ENCODE measurements at regions not wholly inside any gene's neighbourhood (a gene's known extent, or its start where the extent isn't known, plus 50 kb on each side); places are given as distances from the start of the nearest gene placed in this dataset.
"Not testable (repeated sequence)": the region's sequence is repeated elsewhere in the genome, so short reads cannot be mapped to it uniquely, and the experiment has no call there.

- peak; percentile 43 for DNase-seq (ENCODE audit: low read depth)
These were observed 302.6 kb upstream of the PTBP2 start for GRCh38 chr1:96418969-96419368.

DNA sequence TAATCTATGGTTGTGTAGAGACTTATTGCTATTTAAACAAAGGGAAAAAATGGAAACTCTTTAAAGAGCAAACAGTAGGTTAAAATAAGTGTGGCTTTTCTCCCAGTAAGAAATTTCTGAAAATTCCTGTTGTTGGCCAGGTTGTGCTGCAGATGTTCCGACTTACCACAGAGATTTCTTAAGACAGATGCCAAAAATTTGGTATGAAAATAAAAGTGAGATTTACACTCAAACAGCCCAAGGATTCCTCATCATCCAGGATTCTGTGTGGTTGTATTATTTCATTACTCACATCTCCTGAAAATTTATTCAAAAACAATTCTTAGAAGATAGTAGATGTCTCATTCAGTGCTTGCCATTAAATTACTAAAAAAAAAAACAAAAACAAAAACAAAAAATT, 296.7 kb upstream of the PTBP2 start:
- DNase-seq (ENCODE audit: low read depth), result peak; percentile 1

- no peak for DNase-seq (ENCODE audit: low read depth)
These were observed 296.0 kb upstream of the PTBP2 start for GRCh38 chr1:96425382-96426129.

GRCh38 chr1:96427616-96428015, 294.0 kb upstream of the PTBP2 start:
- DNase-seq (ENCODE audit: low read depth), result no peak

- DNase-seq (ENCODE audit: low read depth), result no peak
These were observed 276.3 kb upstream of the PTBP2 start for GRCh38 chr1:96445302-96445701.

DNA sequence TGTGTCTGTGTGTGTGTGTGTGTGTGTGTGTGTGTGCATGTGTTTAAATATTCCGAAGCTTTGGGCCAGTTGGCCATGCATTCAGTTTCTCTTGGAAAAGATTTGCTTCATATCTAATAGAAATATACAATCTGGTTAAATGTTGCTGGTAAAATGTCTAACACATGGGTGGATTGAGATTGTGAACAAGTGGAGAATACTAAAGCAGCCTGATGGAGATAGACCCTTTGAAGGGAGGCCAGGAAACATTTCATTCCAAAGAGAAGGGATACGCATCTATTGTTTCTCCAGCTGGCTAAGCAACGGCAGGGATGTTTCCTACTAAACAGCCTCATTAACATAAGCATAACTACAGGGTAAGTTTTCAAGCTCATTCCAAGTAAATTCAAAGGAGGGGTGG, 257.5 kb upstream of the PTBP2 start:
- no peak for DNase-seq (ENCODE audit: low read depth)

GRCh38 chr1:96464522-96464921, 257.1 kb upstream of the PTBP2 start:
- no peak for DNase-seq (ENCODE audit: low read depth)

DNA sequence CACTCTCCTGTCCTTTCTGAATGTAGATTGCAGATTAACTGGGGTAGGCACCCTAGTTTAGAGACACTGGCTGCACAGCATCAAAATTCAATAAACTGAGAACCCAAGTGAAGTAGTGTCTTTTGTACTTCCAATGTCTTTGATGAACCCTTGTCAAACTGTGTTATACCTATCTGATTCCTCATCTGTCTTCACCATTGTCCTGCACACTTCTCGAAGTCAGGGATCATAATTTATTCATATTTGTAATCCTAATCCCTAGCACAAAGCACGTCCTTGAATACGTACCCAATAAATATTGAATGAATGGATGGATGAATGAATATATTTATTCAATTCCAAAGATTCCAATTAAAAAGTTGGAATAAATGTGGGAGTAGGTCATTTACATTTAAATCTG, 256.6 kb upstream of the PTBP2 start:
- no peak for DNase-seq (ENCODE audit: low read depth)

GRCh38 chr1:96465441-96465840, 256.1 kb upstream of the PTBP2 start:
- DNase-seq (ENCODE audit: low read depth), result no peak

DNA sequence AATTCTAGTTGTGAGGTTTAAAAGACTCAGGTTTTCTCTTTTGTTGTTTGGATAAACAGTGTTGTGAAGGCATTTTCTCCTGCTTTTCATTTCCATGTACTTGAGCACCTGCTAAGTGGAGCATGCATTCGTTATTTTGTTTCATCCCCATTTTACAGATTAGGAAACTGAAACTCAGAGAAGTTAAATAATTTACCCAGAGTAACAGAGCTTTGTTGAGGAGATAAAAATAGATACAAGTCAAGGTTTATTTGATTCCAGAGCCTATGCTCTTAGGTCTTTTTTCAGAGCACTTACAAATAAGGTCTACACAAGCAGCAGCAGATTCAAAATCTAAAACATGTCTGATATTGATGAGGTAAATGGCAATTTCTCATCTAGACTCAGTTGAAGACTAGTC, 254.7 kb upstream of the PTBP2 start:
- DNase-seq (ENCODE audit: low read depth), result no peak

- DNase-seq (ENCODE audit: low read depth), result not testable (repeated sequence)
These were observed 251.9 kb upstream of the PTBP2 start for GRCh38 chr1:96469726-96470125.

DNA sequence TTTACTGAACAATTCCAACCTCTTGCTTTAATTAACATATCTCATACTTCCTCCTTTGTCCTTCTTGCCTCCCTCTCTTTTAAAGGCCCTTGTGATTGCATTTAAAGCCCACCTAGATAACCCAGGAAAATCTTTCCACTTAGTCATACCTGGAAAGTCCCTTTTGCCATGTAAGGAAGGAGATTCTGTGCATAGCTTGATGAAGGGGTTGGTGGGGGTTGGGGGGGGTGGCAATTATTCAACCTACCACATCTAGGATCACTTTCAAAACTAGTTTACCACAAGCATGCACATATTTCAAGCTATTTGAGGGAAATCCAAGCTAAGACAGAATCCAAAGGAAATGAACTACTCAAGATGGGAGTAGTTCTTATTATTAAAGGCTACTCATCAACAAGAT, 249.1 kb upstream of the PTBP2 start:
- DNase-seq (ENCODE audit: low read depth), result peak; percentile 64

DNA sequence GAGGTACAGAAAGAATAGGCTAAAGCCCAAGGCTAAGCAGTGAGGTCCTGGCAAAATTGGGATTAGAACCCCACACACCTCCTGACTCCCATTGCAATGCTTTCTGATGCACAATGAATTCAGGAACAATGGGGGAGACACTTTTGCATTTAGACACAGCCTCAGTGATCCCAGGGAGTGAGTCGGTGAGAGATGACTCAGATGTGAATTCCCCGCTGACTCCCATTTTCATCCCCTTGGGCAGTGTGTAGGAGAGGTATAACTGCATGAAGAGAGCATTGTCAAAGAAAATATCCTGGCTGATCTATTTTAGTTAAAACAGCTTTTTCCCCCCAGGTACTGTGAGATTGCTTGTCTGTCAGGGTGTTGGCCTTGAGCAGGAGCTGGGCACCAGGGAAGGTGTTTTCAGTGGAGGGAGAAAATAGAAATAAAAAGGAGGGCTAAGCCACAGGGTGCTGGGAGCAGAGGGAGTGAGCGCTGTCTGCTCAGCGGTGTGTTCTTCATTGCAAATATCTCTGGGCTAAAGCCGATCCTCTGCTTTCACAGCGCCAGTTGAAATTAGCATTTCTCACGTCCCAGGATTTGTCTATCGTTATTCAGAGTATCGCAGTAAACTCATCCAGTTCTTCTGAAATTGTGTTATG, 247.7 kb upstream of the PTBP2 start:
- DNase-seq (ENCODE audit: low read depth), result peak; percentile 58

DNA sequence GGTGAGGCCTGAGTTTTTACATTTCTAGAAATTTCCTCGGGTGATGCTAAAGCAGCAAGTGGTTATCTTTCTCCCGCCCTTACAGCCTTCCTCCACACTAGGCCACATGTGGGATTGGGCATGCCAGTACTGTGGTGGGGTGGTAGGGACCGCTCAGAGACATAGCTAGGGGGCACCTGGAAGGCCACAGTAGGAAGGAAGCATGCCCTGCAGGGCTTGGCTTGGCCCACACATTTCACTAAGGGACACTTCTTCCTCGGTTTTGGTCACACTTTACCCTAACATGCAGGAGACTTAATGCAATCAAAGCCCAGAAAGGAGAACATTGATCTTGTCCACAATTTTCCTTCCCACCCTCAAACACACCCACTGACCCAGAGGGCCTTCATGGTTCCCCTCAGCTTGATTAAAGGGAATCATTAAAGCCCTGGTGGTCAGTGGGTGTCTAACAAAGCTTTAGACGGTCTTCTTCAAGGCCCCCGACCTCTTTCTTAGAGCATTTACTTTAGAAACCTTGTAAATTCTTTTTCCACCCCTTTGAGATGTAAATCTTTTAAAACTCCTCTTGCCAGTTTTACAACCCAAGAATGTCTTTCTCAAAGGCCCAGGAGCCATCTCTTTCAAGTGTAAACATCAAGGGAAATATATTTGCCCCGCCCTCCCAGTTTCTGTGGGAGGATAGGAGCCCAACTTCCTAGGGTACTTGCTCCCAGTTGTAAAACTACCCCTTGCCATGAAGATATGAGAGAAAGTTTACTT, 246.4 kb upstream of the PTBP2 start:
- DNase-seq (ENCODE audit: low read depth), result no peak

DNA sequence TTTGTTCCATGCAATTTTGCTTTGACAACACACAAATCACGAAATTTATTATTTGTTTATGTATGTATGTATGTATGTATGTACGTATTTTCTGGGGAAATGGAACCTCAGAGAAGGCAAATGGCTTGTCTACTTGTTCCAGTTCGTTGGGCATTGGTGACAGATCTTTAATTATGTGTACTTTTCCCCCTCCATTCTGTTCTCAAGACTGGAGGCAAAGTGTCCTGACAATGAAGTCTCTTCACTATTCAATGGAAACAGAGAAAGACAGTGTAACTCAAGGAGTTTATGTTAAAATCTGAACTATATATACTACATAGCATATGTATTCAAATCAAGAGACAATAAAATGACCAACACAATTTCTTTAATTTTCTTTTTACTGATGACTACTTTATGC, 245.7 kb upstream of the PTBP2 start:
- DNase-seq (ENCODE audit: low read depth), result no peak

- no peak for DNase-seq (ENCODE audit: low read depth)
These were observed 243.4 kb upstream of the PTBP2 start for GRCh38 chr1:96478228-96478627.

- no peak for DNase-seq (ENCODE audit: low read depth)
These were observed 240.2 kb upstream of the PTBP2 start for GRCh38 chr1:96481409-96481808.

- DNase-seq (ENCODE audit: low read depth), result no peak
These were observed 239.0 kb upstream of the PTBP2 start for GRCh38 chr1:96482616-96483015.

DNA sequence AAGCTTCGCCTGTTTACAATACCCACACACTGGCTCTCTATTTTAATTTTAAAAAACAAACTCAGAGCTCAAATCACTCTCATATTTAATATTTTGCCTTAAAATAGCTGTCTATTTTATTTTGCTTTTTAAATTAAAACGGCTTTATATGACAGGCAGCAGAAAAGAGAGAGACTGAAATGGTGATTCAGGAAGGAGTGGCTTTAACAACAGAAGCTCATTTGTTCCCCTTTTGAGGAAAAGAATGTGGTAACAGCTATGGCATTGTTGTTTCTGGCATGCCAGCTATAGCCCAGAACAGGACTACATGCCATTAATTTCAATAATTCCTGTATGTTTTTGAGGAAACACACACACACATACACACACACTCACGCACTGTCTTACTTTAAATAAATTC, 234.2 kb upstream of the PTBP2 start:
- DNase-seq (ENCODE audit: low read depth), result peak; percentile 33

- DNase-seq (ENCODE audit: low read depth), result peak; percentile 22
These were observed 233.6 kb upstream of the PTBP2 start for GRCh38 chr1:96487971-96488370.

DNA sequence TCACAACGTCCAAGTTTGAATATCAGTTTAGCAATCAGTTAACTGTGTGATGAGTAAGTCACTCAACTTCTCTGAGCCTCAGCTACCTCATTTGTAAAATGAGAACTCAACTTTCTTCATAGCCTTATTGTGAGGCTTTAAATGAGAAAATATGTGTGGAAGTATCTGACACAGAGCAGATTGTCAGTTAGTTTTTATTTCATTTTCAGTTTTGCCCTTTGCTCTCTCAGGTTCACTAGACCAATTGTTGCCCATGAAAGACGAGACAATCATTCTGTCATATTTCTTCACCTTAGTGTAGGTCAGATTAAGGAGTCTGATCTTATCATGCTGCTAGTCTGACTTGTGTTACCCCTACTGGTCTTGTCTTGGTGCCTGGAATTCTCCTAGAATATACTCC, 232.8 kb upstream of the PTBP2 start:
- no peak for DNase-seq (ENCODE audit: low read depth)

DNA sequence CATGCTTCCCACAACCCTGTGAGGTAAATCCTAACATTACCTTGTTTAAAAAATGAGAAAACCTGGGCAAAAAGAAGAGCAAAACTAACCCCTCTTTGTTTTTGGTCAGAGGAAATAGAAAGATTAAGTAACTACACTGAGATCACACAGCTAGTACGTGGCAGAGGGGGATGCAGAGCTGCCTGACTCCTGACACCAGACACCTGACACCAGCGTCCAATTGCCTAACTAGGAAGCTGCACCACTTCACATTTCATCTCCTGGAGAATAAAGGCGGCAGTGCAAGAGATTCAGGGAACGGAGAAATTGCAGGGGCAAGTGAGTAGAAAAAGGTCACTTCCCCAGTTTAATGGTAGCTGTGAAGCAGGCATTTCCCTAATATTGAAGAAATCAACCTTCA, 229.3 kb upstream of the PTBP2 start:
- DNase-seq (ENCODE audit: low read depth), result peak; percentile 83

- DNase-seq (ENCODE audit: low read depth), result no peak
These were observed 222.7 kb upstream of the PTBP2 start for GRCh38 chr1:96498744-96499340.

All from iris pigment epithelial cell (primary cell).